GM18520 (cell line): ENCODE measurements at regions not wholly inside any gene's neighbourhood (a gene's known extent, or its start where the extent isn't known, plus 50 kb on each side); places are given as distances from the start of the nearest gene placed in this dataset.

Source experiments
- ATAC-seq: cut with Tn5 transposase; IDR thresholded peaks from one replicate; pipeline ENCODE4 v1.9.1; 2021; ENCODE audit not compliant: unreplicated experiment

GRCh38 chr1:87715052-87715451 lies 386.4 kb downstream of the LMO4 start:
- ATAC-seq, result no peak

GRCh38 chr1:87715471-87715870 lies 386.8 kb downstream of the LMO4 start:
- ATAC-seq, result no peak

GRCh38 chr1:87717157-87717670 lies 388.5 kb downstream of the LMO4 start:
- no peak for ATAC-seq

- ATAC-seq, result no peak
Measured at GRCh38 chr1:87718241-87718950, 389.7 kb downstream of the LMO4 start.

- no peak for ATAC-seq
Measured at GRCh38 chr1:87719658-87720057, 391.0 kb downstream of the LMO4 start.

- no peak for ATAC-seq
Measured at GRCh38 chr1:87720561-87720960, 391.9 kb downstream of the LMO4 start.

- ATAC-seq, result no peak
Measured at GRCh38 chr1:87723193-87723592, 394.5 kb downstream of the LMO4 start.

- ATAC-seq, result no peak
Measured at GRCh38 chr1:87728169-87728568, 399.5 kb downstream of the LMO4 start.

- ATAC-seq, result no peak
Measured at GRCh38 chr1:87730274-87731216, 401.9 kb downstream of the LMO4 start.

- no peak for ATAC-seq
Measured at GRCh38 chr1:87733386-87733785, 404.7 kb downstream of the LMO4 start.

GRCh38 chr1:87735750-87736149 lies 407.1 kb downstream of the LMO4 start:
- no peak for ATAC-seq

GRCh38 chr1:87739141-87739540 lies 410.5 kb downstream of the LMO4 start:
- ATAC-seq, result no peak

GRCh38 chr1:87739704-87740103 lies 411.0 kb downstream of the LMO4 start:
- ATAC-seq, result no peak

- ATAC-seq, result no peak
Measured at GRCh38 chr1:87743256-87743655, 414.6 kb downstream of the LMO4 start.

- ATAC-seq, result no peak
Measured at GRCh38 chr1:87744056-87744455, 415.4 kb downstream of the LMO4 start.

GRCh38 chr1:87744763-87745162 lies 416.1 kb downstream of the LMO4 start:
- no peak for ATAC-seq

- no peak for ATAC-seq
Measured at GRCh38 chr1:87753366-87753765, 424.7 kb downstream of the LMO4 start.

GRCh38 chr1:87754139-87754538 lies 425.5 kb downstream of the LMO4 start:
- no peak for ATAC-seq

- no peak for ATAC-seq
Measured at GRCh38 chr1:87757676-87758075, 429.0 kb downstream of the LMO4 start.

- ATAC-seq, result no peak
Measured at GRCh38 chr1:87759421-87760087, 430.9 kb downstream of the LMO4 start.

- no peak for ATAC-seq
Measured at GRCh38 chr1:87760155-87760554, 431.5 kb downstream of the LMO4 start.
